Activated CD8-positive, alpha-beta memory T cell treated with anti-CD3 and anti-CD28 coated beads, Interleukin-2, amount 10 ng/mL, durations not matched to agents 7 days and 5 days (primary cell): ENCODE measurements at regions not wholly inside any gene's neighbourhood (a gene's known extent, or its start where the extent isn't known, plus 50 kb on each side); places are given as distances from the start of the nearest gene placed in this dataset.

ENCODE experiments used
- ATAC-seq: fragments of 150-1000 bp; cut with Tn5 transposase; one replicate; pipeline ENCODE4 v1.10.0; 2021; ENCODE audit warnings: moderate library complexity
- CTCF ChIA-PET: fragments of 350-600 bp; sonication (Branson Sonifier 250); formaldehyde crosslinking; loops from one replicate; lab custom pipeline; 2021; ENCODE audit warnings: antibody characterized with exemption; lab: Charles Lee
- DNase-seq: peaks from one replicate; pipeline ENCODE4 v3.0.0-alpha.2; 2020
- H3K27ac Mint-ChIP-seq: one replicate; pipeline ENCODE4 v1.8.0; 2021; ENCODE audit warnings: mild to moderate bottlenecking, mixed read lengths
- H3K27me3 Mint-ChIP-seq: one replicate; pipeline ENCODE4 v1.8.0; 2021; ENCODE audit warnings: mixed read lengths
- H3K36me3 Mint-ChIP-seq: one replicate; pipeline ENCODE4 v1.8.0; 2021; ENCODE audit warnings: mild to moderate bottlenecking, mixed read lengths
- H3K4me1 Mint-ChIP-seq: one replicate; pipeline ENCODE4 v1.8.0; 2021; ENCODE audit warnings: mixed read lengths
- H3K4me3 Mint-ChIP-seq: one replicate; pipeline ENCODE4 v1.8.0; 2021; ENCODE audit warnings: mild to moderate bottlenecking, moderate library complexity, mixed read lengths
- H3K9me3 Mint-ChIP-seq: one replicate; pipeline ENCODE4 v1.8.0; 2022; ENCODE audit warnings: low read depth, mixed read lengths

GRCh38 chr11:44670794-44671193, 56.0 kb upstream of the TSPAN18 start:
- H3K27ac Mint-ChIP-seq = no peak overlapping the region
- CTCF ChIA-PET = no interaction called here
- ATAC-seq (no peak), DNase-seq (no peak)
- H3K9me3 Mint-ChIP-seq = no peaks in the 10 kb centered on the region
- peaks cover 23% of the 10 kb centered on the region for H3K27me3 Mint-ChIP-seq
- H3K4me3 Mint-ChIP-seq = no peak overlapping the region
- H3K4me1 Mint-ChIP-seq = peaks cover 8% of the 10 kb centered on the region
- no peaks in the 10 kb centered on the region for H3K36me3 Mint-ChIP-seq

GRCh38 chr11:44671234-44671633, 55.5 kb upstream of the TSPAN18 start:
- Mint-ChIP-seq H3K27me3 (peaks cover 23% of the 10 kb centered on the region), H3K9me3 (no peaks in the 10 kb centered on the region), H3K4me3 (no peak overlapping the region), H3K4me1 (peaks cover 8% of the 10 kb centered on the region), H3K27ac (no peak overlapping the region), H3K36me3 (no peaks in the 10 kb centered on the region)
- DNase-seq = no peak
- CTCF ChIA-PET = no interaction called here
- no peak for ATAC-seq

DNA sequence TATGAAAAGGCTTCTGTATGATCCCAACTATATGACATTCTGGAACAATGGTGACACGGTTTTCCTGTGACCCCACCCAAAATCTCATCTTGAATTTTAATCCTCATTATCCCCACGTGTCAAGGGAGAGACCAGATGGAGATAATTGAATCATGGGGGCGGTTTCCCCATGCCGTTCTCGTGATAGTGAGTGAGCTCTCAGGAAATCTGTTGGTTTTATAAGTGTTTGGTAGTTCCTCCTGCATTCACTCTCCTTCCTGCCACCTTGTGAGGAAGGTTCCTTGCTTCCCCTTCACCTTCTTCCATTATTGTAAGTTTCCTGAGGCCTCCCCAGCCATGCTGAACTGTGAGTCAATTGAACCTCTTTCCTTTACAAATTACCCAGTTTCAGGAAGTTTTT, 53.1 kb upstream of the TSPAN18 start:
- no peak for ATAC-seq
- Mint-ChIP-seq H3K9me3 (no peaks in the 10 kb centered on the region), H3K4me3 (no peak overlapping the region), H3K4me1 (peaks cover 8% of the 10 kb centered on the region), H3K27me3 (peaks cover 16% of the 10 kb centered on the region), H3K27ac (no peak overlapping the region), H3K36me3 (no peaks in the 10 kb centered on the region)
- DNase-seq = no peak
- CTCF ChIA-PET = interaction anchor here (0.6 to 0.9 kb wide), 2 partner anchors 42 to 238 kb away, joined by 3 to 4 read pairs; no protein-coding TSS in a partner anchor

- CTCF ChIA-PET = interaction anchor here (0.8 kb wide), 1 partner anchor 51 kb away, joined by 3 read pairs; no protein-coding TSS in a partner anchor
- peaks cover 2% of the 10 kb centered on the region for H3K36me3 Mint-ChIP-seq
- ATAC-seq = no peak
- H3K4me1 Mint-ChIP-seq = peaks cover 10% of the 10 kb centered on the region
- H3K4me3 Mint-ChIP-seq = no peak overlapping the region
- H3K27ac Mint-ChIP-seq = no peak overlapping the region
- peaks cover 8% of the 10 kb centered on the region for H3K27me3 Mint-ChIP-seq
- H3K9me3 Mint-ChIP-seq = peaks cover 2% of the 10 kb centered on the region
- no peak for DNase-seq
These were observed 52.0 kb upstream of the TSPAN18 start for GRCh38 chr11:44674809-44675208.

DNA sequence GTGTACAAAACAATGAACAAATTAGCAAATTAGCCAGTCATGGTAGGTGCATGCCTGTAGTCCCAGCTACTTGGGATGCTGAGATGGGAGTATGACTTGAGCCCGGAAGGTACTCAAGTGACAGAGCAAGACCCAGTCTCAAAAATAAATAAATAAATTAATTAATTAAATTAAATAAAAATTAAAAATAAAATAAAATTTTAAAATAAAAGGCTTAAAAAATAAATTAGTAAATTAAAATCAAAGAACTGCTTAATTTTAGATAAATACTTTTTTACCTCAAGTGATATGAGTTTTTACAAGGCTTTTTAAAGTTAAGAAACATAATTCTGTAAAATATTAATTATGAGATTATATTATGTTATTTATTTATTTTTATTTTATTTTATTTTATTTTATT, 50.9 kb upstream of the TSPAN18 start:
- H3K4me3 Mint-ChIP-seq = no peak overlapping the region
- peaks cover 8% of the 10 kb centered on the region for H3K27me3 Mint-ChIP-seq
- ATAC-seq = no peak
- CTCF ChIA-PET = interaction anchor here (0.8 kb wide), 1 partner anchor 50 kb away, joined by 3 read pairs; no protein-coding TSS in a partner anchor
- H3K4me1 Mint-ChIP-seq = peaks cover 21% of the 10 kb centered on the region
- no peak for DNase-seq
- H3K36me3 Mint-ChIP-seq = peaks cover 3% of the 10 kb centered on the region
- H3K27ac Mint-ChIP-seq = no peak overlapping the region
- peaks cover 2% of the 10 kb centered on the region for H3K9me3 Mint-ChIP-seq
